ENCODE measurements at regions not wholly inside any gene's neighbourhood (a gene's known extent, or its start where the extent isn't known, plus 50 kb on each side); places are given as distances from the start of the nearest gene placed in this dataset.

DNA sequence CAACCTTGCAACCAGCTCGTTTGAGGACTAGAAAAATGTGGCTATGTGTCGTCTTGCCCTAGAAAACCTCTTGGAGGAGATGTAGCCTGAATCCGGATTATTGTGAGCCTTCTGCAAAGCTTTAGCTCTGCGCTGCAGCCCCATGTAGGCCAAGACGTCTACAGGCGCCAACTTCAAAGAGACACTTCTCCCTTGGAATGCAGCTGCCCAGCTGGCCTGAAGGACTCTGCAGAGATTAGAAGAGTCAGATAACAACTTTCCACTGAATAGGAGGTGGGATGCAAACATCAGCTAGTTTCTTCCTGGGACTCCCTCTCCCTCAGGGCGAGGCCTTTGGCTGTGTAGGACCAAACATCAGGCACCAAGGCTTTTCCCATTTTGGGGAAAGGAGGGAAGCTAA is 356.5 kb upstream of the IL12A start:
- DNase-seq, result no peak
- WGBS, 2 donors, result 84 to 94% methylated on average over 7 of the region's 7 CpGs
- no peak overlapping the region for H3K27ac ChIP-seq
- H3K36me3 ChIP-seq, result no peaks in the 10 kb centered on the region
- H3K4me1 ChIP-seq, result no peaks in the 10 kb centered on the region
- no peaks in the 10 kb centered on the region for H3K27me3 ChIP-seq
- no peaks in the 10 kb centered on the region for H3K9me3 ChIP-seq
- intact Hi-C loops (cut with DNase I), result no loop called here
- TF ChIP-seq EP300 (IDR thresholded peaks at IDR 0.05) (no peak), POLR2AphosphoS5 (IDR thresholded peaks at IDR 0.05) (no peak), POLR2A (IDR thresholded peaks at IDR 0.05) (no peak)
- TF ChIP-seq, protein P1, sequence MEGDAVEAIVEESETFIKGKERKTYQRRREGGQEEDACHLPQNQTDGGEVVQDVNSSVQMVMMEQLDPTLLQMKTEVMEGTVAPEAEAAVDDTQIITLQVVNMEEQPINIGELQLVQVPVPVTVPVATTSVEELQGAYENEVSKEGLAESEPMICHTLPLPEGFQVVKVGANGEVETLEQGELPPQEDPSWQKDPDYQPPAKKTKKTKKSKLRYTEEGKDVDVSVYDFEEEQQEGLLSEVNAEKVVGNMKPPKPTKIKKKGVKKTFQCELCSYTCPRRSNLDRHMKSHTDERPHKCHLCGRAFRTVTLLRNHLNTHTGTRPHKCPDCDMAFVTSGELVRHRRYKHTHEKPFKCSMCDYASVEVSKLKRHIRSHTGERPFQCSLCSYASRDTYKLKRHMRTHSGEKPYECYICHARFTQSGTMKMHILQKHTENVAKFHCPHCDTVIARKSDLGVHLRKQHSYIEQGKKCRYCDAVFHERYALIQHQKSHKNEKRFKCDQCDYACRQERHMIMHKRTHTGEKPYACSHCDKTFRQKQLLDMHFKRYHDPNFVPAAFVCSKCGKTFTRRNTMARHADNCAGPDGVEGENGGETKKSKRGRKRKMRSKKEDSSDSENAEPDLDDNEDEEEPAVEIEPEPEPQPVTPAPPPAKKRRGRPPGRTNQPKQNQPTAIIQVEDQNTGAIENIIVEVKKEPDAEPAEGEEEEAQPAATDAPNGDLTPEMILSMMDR (IDR thresholded peaks at IDR 0.05), result no peak
- H3K4me3 ChIP-seq, result no peak overlapping the region

DNA sequence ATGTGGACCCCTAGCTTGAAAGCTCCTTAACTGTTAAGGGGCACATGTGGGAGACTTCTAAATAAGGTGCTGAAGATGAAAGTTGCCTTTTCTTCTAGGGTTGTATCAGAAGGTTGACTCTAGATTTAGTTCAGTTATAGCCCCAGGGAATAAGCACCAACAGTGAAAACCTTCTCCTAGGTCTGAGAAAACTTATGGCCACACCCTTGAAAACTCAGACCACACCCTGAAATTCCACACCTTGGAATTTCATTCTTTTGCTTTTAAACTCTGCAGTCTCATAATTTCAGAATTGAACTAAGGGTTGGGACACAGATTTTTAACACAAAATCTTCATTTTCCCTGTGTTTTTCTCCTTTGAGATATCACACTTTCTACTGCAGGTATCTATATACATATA is 355.8 kb upstream of the IL12A start:
- H3K27me3 ChIP-seq, result no peaks in the 10 kb centered on the region
- H3K9me3 ChIP-seq, result no peaks in the 10 kb centered on the region
- no peaks in the 10 kb centered on the region for H3K4me1 ChIP-seq
- no peaks in the 10 kb centered on the region for H3K36me3 ChIP-seq
- no peak overlapping the region for H3K4me3 ChIP-seq
- no peak for DNase-seq
- TF ChIP-seq, protein P1 (IDR thresholded peaks at IDR 0.05), result no peak
- no peak for TF ChIP-seq EP300 (IDR thresholded peaks at IDR 0.05)
- no peak for TF ChIP-seq POLR2AphosphoS5 (IDR thresholded peaks at IDR 0.05)
- no peak for TF ChIP-seq POLR2A (IDR thresholded peaks at IDR 0.05)
- intact Hi-C loops (cut with DNase I), result no loop called here
- H3K27ac ChIP-seq, result no peak overlapping the region

DNA sequence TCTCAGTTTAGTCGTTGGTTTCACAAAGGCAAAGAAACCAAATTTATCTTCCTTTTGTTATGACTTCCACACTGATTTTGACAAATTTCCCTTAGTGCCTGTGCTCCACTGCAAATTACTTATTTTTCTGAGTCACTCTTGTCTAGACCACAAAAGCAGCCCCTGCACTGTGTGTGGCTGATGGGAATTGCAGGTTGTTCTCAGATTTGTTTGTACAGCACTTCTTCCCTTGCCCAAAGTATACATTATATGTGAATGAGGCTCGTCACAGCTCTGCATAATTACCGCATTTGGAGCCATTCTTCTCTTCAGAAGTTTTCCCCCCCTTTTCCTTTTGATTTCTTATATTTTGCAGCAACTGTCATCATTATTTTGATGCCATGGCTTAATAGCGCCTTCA is 354.2 kb upstream of the IL12A start:
- TF ChIP-seq EP300 (IDR thresholded peaks at IDR 0.05), result no peak
- Histone ChIP-seq H3K4me1 (no peaks in the 10 kb centered on the region), H3K9me3 (no peaks in the 10 kb centered on the region), H3K27ac (no peak overlapping the region), H3K27me3 (no peaks in the 10 kb centered on the region), H3K36me3 (no peaks in the 10 kb centered on the region), H3K4me3 (no peak overlapping the region)
- WGBS, 2 donors, result 70 to 77% methylated on average over 4 of the region's 4 CpGs
- intact Hi-C loops (cut with DNase I), result no loop called here
- no peak for DNase-seq

DNA sequence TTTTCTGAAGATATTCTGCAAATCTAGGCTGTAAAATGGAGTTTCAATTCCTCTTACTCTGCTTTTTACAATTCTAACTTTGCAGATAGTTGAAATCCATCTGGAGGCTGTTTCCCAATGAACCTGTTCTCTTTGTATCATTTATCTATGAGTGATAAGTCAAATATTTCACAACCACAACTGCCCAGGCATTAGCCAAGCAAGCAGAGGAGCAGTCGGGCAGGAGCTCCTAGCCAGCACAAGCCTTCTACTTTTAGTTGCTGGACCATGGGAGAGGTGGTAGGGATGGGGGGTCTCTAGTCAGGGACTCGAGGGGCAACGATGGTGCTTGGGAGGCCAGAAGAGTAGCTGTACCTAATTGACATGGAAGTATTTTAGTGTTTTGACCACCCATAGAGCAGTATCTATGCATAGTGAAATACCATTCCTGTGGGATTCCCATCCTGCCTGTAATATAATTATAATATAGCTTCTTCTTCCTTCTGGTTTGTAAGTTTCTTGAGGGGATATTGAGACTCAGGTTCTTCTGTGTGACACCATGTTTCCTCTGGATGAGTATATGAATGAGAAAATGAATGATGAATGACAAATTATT is 353.5 kb upstream of the IL12A start:
- H3K9me3 ChIP-seq, result no peaks in the 10 kb centered on the region
- 90 to 91% methylated on average over 3 of the region's 3 CpGs for WGBS, 2 donors
- DNase-seq, result no peak
- intact Hi-C loops (cut with DNase I), result no loop called here
- no peak overlapping the region for H3K27ac ChIP-seq
- H3K27me3 ChIP-seq, result no peaks in the 10 kb centered on the region
- TF ChIP-seq EP300 (IDR thresholded peaks at IDR 0.05) (no peak), POLR2A (IDR thresholded peaks at IDR 0.05) (no peak)
- no peak overlapping the region for H3K4me3 ChIP-seq
- H3K36me3 ChIP-seq, result no peaks in the 10 kb centered on the region
- H3K4me1 ChIP-seq, result no peaks in the 10 kb centered on the region

DNA sequence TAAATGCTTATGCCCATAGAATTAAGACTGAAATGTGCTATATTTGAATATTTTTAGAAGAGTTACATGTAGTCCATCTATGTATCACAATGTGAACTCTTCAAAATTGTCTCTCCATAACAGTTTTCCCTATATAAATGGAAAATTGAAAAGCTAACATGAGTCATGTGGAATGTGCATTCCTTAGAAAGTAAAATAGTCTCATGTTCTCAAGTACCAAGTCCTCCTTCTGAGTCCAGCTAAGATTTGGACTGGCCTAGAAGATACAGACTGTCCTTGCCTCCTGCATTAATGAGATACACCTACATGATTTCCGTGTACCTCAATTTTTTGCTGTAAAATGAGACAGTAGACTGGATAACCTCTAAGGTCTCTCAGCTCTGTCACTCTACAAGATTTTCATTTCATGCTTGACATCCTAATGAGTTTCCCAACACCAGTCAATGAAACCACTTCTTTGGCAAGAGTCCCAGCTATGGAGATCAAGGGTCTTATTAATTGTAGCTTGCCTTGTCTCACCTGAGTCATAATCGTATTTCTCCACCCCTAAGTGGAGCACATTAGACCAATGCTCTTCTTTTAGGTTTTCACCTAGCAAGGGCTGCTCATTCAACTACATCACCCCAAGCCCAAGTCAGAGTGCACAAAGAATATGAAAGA is 350.6 kb upstream of the IL12A start:
- H3K4me1 ChIP-seq, result no peaks in the 10 kb centered on the region
- H3K9me3 ChIP-seq, result no peaks in the 10 kb centered on the region
- no peak for DNase-seq
- no peaks in the 10 kb centered on the region for H3K27me3 ChIP-seq
- H3K27ac ChIP-seq, result no peak overlapping the region
- intact Hi-C loops (cut with DNase I), result no loop called here
- WGBS, 2 donors, result 88% methylated on average over 2 of the region's 2 CpGs
- no peaks in the 10 kb centered on the region for H3K36me3 ChIP-seq
- H3K4me3 ChIP-seq, result no peak overlapping the region
- TF ChIP-seq POLR2A (IDR thresholded peaks at IDR 0.05) (no peak), EP300 (IDR thresholded peaks at IDR 0.05) (no peak), POLR2AphosphoS5 (IDR thresholded peaks at IDR 0.05) (no peak)
- TF ChIP-seq, protein P1 (IDR thresholded peaks at IDR 0.05), result no peak

DNA sequence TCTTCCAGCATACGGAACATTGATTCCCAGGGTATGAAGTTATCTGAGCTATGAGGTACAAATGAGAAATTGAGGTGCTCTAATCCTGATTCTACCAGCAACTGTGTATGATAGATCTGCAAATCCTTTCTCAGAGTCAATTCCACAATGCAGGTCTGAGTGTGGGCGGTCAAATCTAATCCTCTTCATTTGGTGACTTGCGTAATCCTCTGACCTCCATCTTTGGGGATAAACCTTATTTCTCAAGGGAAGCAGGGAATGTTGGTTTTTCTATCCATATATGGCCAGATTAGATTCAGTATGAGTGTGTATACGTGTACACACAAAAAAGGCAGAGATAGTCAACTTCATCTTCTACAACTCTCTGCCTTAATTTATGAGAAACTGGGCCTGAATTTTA is 348.4 kb upstream of the IL12A start:
- no peak for TF ChIP-seq POLR2AphosphoS5 (IDR thresholded peaks at IDR 0.05)
- TF ChIP-seq, protein P1 (IDR thresholded peaks at IDR 0.05), result no peak
- H3K27me3 ChIP-seq, result no peaks in the 10 kb centered on the region
- no peaks in the 10 kb centered on the region for H3K36me3 ChIP-seq
- 81 to 95% methylated on average over 4 of the region's 4 CpGs for WGBS, 2 donors
- H3K9me3 ChIP-seq, result no peaks in the 10 kb centered on the region
- DNase-seq, result no peak
- no peak overlapping the region for H3K4me3 ChIP-seq
- intact Hi-C loops (cut with DNase I), result no loop called here
- no peak overlapping the region for H3K27ac ChIP-seq
- H3K4me1 ChIP-seq, result no peaks in the 10 kb centered on the region
